DMS 273 (cell line): ENCODE measurements at regions not wholly inside any gene's neighbourhood (a gene's known extent, or its start where the extent isn't known, plus 50 kb on each side); places are given as distances from the start of the nearest gene placed in this dataset.
"Not testable (repeated sequence)": the region's sequence is repeated elsewhere in the genome, so short reads cannot be mapped to it uniquely, and the experiment has no call there.

Experiments
- DNase-seq: peaks from one replicate; lab custom pipeline; 2025; ENCODE audit not compliant: unreplicated experiment; lab: John Stamatoyannopoulos, UW

- peak; percentile 4 for DNase-seq
These were observed 109.1 kb downstream of the CCDC74A start for GRCh38 chr2:131636704-131637308.

GRCh38 chr2:131639001-131639620 is 111.4 kb downstream of the CCDC74A start:
- DNase-seq, result not testable (repeated sequence)

GRCh38 chr2:131641414-131642206 is 113.9 kb downstream of the CCDC74A start:
- peak; percentile 44 for DNase-seq

- DNase-seq, result not testable (repeated sequence)
These were observed 115.5 kb downstream of the CCDC74A start for GRCh38 chr2:131643180-131643579.

GRCh38 chr2:131645177-131645765 is 117.6 kb downstream of the CCDC74A start:
- DNase-seq, result no peak

GRCh38 chr2:131646220-131646619 is 118.5 kb downstream of the CCDC74A start:
- DNase-seq, result not testable (repeated sequence)

- no peak for DNase-seq
These were observed 119.1 kb downstream of the CCDC74A start for GRCh38 chr2:131646669-131647297.

GRCh38 chr2:131648565-131648964 is 120.9 kb downstream of the CCDC74A start:
- not testable (repeated sequence) for DNase-seq

GRCh38 chr2:131652246-131652645 is 124.6 kb downstream of the CCDC74A start:
- DNase-seq, result not testable (repeated sequence)

- DNase-seq, result not testable (repeated sequence)
These were observed 126.4 kb downstream of the CCDC74A start for GRCh38 chr2:131654107-131654506.

- DNase-seq, result no peak
These were observed 129.3 kb downstream of the CCDC74A start for GRCh38 chr2:131656816-131657633.

- no peak for DNase-seq
These were observed 130.4 kb downstream of the CCDC74A start for GRCh38 chr2:131657895-131658768.

GRCh38 chr2:131658769-131659131 is 131.1 kb downstream of the CCDC74A start:
- no peak for DNase-seq

- DNase-seq, result no peak
These were observed 131.5 kb downstream of the CCDC74A start for GRCh38 chr2:131659168-131659572.

- DNase-seq, result peak; percentile 20
These were observed 133.6 kb downstream of the CCDC74A start for GRCh38 chr2:131661101-131661782.

- DNase-seq, result not testable (repeated sequence)
These were observed 134.3 kb downstream of the CCDC74A start for GRCh38 chr2:131661884-131662535.

GRCh38 chr2:131663501-131663900 is 135.8 kb downstream of the CCDC74A start:
- DNase-seq, result not testable (repeated sequence)

- not testable (repeated sequence) for DNase-seq
These were observed 138.0 kb downstream of the CCDC74A start for GRCh38 chr2:131665716-131666115.
